ENCODE measurements at regions not wholly inside any gene's neighbourhood (a gene's known extent, or its start where the extent isn't known, plus 50 kb on each side); places are given as distances from the start of the nearest gene placed in this dataset.

- ATAC-seq = no peak
- no peaks in the 10 kb centered on the region for H3K4me1 ChIP-seq (ENCODE audit: low read depth)
- intact Hi-C loops (cut with DNase I, micrococcal nuclease) = no loop called here
Observed at GRCh38 chr4:127165971-127166370, 466.8 kb upstream of the INTU start.

GRCh38 chr4:127174201-127174600 lies 458.6 kb upstream of the INTU start:
- Histone ChIP-seq H3K9me3 (peaks cover 5% of the 10 kb centered on the region), H3K4me1 (ENCODE audit: low read depth) (no peaks in the 10 kb centered on the region), H3K4me3 (no peak overlapping the region), H3K36me3 (ENCODE audit: low read depth) (no peaks in the 10 kb centered on the region)
- TF ChIP-seq CTCF (IDR thresholded peaks at IDR 0.05) = no peak
- DNase-seq = no peak
- no peak for ATAC-seq
- intact Hi-C loops (cut with DNase I, micrococcal nuclease) = no loop called here

More at GRCh38 chr4:127165971-127166370, 466.8 kb upstream of the INTU start:
- no peaks in the 10 kb centered on the region for H3K36me3 ChIP-seq (ENCODE audit: low read depth)
- H3K4me3 ChIP-seq = no peak overlapping the region
- no peak for DNase-seq
- H3K9me3 ChIP-seq = peaks cover 34% of the 10 kb centered on the region
- TF ChIP-seq CTCF (IDR thresholded peaks at IDR 0.05) = no peak

GRCh38 chr4:127174616-127175015 lies 458.1 kb upstream of the INTU start:
- no peaks in the 10 kb centered on the region for H3K4me1 ChIP-seq (ENCODE audit: low read depth)
- H3K36me3 ChIP-seq (ENCODE audit: low read depth) = no peaks in the 10 kb centered on the region
- DNase-seq = no peak
- TF ChIP-seq CTCF (IDR thresholded peaks at IDR 0.05) = no peak
- intact Hi-C loops (cut with DNase I, micrococcal nuclease) = no loop called here
- H3K9me3 ChIP-seq = peaks cover 5% of the 10 kb centered on the region
- ATAC-seq = no peak
- H3K4me3 ChIP-seq = no peak overlapping the region

- DNase-seq (no peak), ATAC-seq (no peak)
- Histone ChIP-seq H3K9me3 (peaks cover 13% of the 10 kb centered on the region), H3K36me3 (ENCODE audit: low read depth) (no peaks in the 10 kb centered on the region), H3K4me3 (no peak overlapping the region), H3K4me1 (ENCODE audit: low read depth) (no peaks in the 10 kb centered on the region)
- intact Hi-C loops (cut with DNase I, micrococcal nuclease) = no loop called here
- no peak for TF ChIP-seq CTCF (IDR thresholded peaks at IDR 0.05)
Observed at GRCh38 chr4:127179256-127180087, 453.3 kb upstream of the INTU start.

GRCh38 chr4:127181001-127181400 lies 451.8 kb upstream of the INTU start:
- no peaks in the 10 kb centered on the region for H3K4me1 ChIP-seq (ENCODE audit: low read depth)
- no peaks in the 10 kb centered on the region for H3K36me3 ChIP-seq (ENCODE audit: low read depth)
- ATAC-seq (no peak), DNase-seq (no peak)
- TF ChIP-seq CTCF (IDR thresholded peaks at IDR 0.05) = no peak
- peaks cover 28% of the 10 kb centered on the region for H3K9me3 ChIP-seq
- intact Hi-C loops (cut with DNase I, micrococcal nuclease) = no loop called here
- no peak overlapping the region for H3K4me3 ChIP-seq
